Epithelial cell of proximal tubule (primary cell): ENCODE measurements at regions not wholly inside any gene's neighbourhood (a gene's known extent, or its start where the extent isn't known, plus 50 kb on each side); places are given as distances from the start of the nearest gene placed in this dataset.

Experiments used
- DNase-seq: peaks from one replicate; pipeline ENCODE4 v3.0.0-alpha.2; 2011; ENCODE audit warnings: low read depth
- H3K4me3 ChIP-seq: 2 replicates; pipeline ENCODE4 v1.5.1; 2011; ENCODE audit warnings: low read depth, mild to moderate bottlenecking, low read length
- CTCF ChIP-seq: conservative IDR thresholded peaks from 2 replicates; pipeline ENCODE4 v1.5.1; 2012; ENCODE audit warnings: low read depth, mild to moderate bottlenecking, low read length

DNA sequence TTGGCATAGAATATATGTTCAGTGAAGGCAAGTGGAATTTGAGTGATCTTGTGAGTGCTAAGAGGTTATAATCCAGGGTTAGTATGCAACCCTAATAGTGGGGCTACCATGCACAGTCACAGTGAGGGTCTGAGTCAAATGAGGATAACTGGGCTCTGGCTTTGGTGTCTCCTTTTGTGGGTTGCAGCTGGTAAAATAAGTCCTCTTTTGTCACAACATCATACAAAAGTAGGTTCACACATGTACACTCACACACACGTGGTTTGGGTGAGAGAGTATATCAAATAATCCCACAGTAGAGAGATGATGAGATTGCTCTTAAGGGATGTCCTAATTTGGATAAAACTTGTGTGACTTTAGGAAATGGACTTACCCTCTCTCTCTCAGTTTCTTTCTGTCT is 79.6 kb upstream of the EOLA2 start:
- DNase-seq = no peak
- no peak overlapping the region for H3K4me3 ChIP-seq
- TF ChIP-seq CTCF = no peak

- DNase-seq = no peak
- H3K4me3 ChIP-seq = no peak overlapping the region
- TF ChIP-seq CTCF = no peak
Measured at GRCh38 chrX:150018931-150019361, 80.7 kb upstream of the EOLA2 start.

- no peak overlapping the region for H3K4me3 ChIP-seq
- DNase-seq = no peak
- TF ChIP-seq CTCF = no peak
Measured at GRCh38 chrX:150028692-150029091, 90.4 kb upstream of the EOLA2 start.

DNA sequence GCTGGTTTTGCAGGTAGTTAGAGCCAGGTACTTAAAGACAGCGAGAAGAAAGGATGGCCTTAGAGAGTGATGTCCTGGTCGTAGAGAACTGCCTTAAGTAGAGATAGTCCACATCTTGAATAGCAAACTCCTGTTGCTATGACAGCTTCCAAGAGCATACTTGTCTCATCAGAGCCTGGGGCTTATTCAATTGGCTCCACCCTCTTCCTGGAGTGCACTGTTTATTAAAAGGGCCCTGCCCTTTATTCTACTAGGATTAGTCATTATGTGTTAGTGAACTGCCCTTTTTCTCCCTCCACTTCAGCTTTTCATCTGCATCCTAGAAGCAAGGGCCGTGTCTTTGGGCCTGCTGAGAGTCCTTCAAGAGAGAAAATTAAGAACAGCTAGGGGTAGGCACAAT is 94.5 kb upstream of the EOLA2 start:
- no peak for DNase-seq
- no peak for TF ChIP-seq CTCF
- H3K4me3 ChIP-seq = no peak overlapping the region

DNA sequence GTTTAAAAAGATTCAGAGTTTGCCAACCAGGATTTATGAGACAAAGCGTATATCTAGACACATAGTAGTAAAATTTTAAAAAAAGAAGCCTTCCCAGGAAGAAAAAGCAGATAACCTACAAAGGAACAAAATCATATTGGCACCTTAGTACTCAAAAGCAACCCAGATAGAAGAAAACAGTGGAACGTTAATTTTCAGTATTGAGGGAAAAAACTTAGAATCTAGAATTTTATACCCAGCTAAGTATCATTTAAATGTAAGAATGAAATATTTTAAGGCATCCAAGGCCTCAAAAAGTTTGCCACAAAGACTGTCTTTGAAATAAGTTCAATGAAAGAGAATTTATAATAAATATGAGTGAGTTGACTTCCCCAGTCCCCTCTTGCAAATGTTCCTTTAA is 96.5 kb upstream of the EOLA2 start:
- no peak for DNase-seq

GRCh38 chrX:150035531-150035930 is 97.2 kb upstream of the EOLA2 start:
- no peak for TF ChIP-seq CTCF
- H3K4me3 ChIP-seq = no peak overlapping the region
- no peak for DNase-seq

More for the DNA sequence above, 96.5 kb upstream of the EOLA2 start:
- TF ChIP-seq CTCF = no peak
- H3K4me3 ChIP-seq = no peak overlapping the region

DNA sequence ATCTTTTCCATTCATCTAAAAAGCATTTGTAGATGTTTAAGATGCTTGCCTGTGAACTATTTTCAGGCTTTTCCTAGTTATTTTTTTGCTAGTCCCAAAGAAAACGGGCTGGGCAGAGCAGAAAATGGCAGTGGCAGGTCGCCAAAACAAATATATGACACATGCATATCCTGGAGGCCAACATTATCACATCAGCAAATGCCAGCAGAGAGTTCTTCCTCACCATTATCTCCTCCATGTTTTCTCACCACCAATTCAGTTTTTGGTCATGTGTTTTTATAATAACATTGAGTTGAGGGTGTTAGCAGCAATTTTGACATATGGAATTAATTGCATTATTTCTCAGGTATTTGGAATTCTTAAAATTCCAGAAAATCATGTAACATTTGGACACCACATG is 97.9 kb upstream of the EOLA2 start:
- DNase-seq = no peak
- H3K4me3 ChIP-seq = no peak overlapping the region
- no peak for TF ChIP-seq CTCF
